ENCODE measurements at regions not wholly inside any gene's neighbourhood (a gene's known extent, or its start where the extent isn't known, plus 50 kb on each side); places are given as distances from the start of the nearest gene placed in this dataset.

- Histone ChIP-seq H2BK5ac (ENCODE audit: low read depth, low read length) (no peak overlapping the region), H2BK15ac (ENCODE audit: low read length) (no peak overlapping the region), H3K36me3 (ENCODE audit: control insufficient read depth in 2 of 4, insufficient read depth in 4 of 4, low read length in 3 of 4) (peaks cover 0 to 2% (median 0%) of the 10 kb centered on the region in 4 experiments; a peak in 1 of 8 replicates), H2BK12ac (ENCODE audit: low read depth, low read length) (no peak overlapping the region), H3K4me2 (ENCODE audit: insufficient read depth in 1 of 2, low read depth in 2 of 2, low read length in 2 of 2) (no peak overlapping the region), H2AFZ (ENCODE audit: low read length) (no peak overlapping the region), H3K14ac (ENCODE audit: insufficient read length) (no peak overlapping the region), H2BK20ac (ENCODE audit: low read length) (no peak overlapping the region), H2AK5ac (ENCODE audit: low read depth, low read length) (no peak overlapping the region), H4K91ac (replicated peaks; ENCODE audit: insufficient read length, low read length) (no peak overlapping the region), H3K18ac (ENCODE audit: extremely low read depth, low read length) (no peak overlapping the region), H4K20me1 (replicated peaks in 1 of 2; ENCODE audit: control insufficient read depth in 1 of 2, insufficient read depth in 2 of 2, low read length in 2 of 2) (peaks cover 8 to 10% of the 10 kb centered on the region in 2 experiments), H3K56ac (replicated peaks; ENCODE audit: insufficient read length, low read depth, low read length) (no peak overlapping the region), H4K5ac (ENCODE audit: insufficient read length, low read depth, low read length) (no peak overlapping the region), H3K27ac (ENCODE audit: low read depth, low read length) (no peak overlapping the region), H3K4ac (replicated peaks; ENCODE audit: insufficient read length, low read depth, low read length) (no peak overlapping the region), H3K79me2 (ENCODE audit: control insufficient read depth in 1 of 2, insufficient read depth in 2 of 2, low read length in 2 of 2) (peaks cover 0 to 44% of the 10 kb centered on the region in 2 experiments; a peak in 2 of 4 replicates), H3K9me3 (ENCODE audit: insufficient read depth in 2 of 2, low read depth in 1 of 2, low read length in 1 of 2) (no peaks in the 10 kb centered on the region), H3K4me3 (ENCODE audit: extremely low read depth in 1 of 4, insufficient read depth in 2 of 4, low read depth in 3 of 4, low read length in 4 of 4) (no peak overlapping the region), H3K23me2 (ENCODE audit: low read depth, low read length) (no peaks in the 10 kb centered on the region), H3K9ac (replicated peaks in 1 of 4; ENCODE audit: extremely low read depth in 1 of 4, low read depth in 3 of 4, low read length in 3 of 4) (no peak overlapping the region), H3K4me1 (replicated peaks in 1 of 4; ENCODE audit: control insufficient read depth in 3 of 4, insufficient read depth in 4 of 4, low read length in 3 of 4) (peaks cover 0 to 2% (median 0%) of the 10 kb centered on the region in 4 experiments; a peak in 2 of 7 replicates), H4K8ac (ENCODE audit: extremely low read depth, insufficient read depth, low read length) (no peak overlapping the region), H3K27me3 (replicated peaks in 1 of 4; ENCODE audit: control insufficient read depth in 3 of 4, extremely low read depth in 1 of 4, insufficient read depth in 3 of 4, low read length in 3 of 4) (no peaks in the 10 kb centered on the region), H3K23ac (ENCODE audit: insufficient read length) (no peak overlapping the region), H2BK120ac (replicated peaks; ENCODE audit: low read depth, low read length) (no peak overlapping the region), H3K79me1 (ENCODE audit: low read depth, low read length) (peaks cover 17% of the 10 kb centered on the region)
- FAIRE-seq (no peak), DNase-seq (ENCODE audit: low read depth in 1 of 2, low spot score in 2 of 2) (no peak)
- ChIA-PET CTCF (ENCODE audit: partially characterized antibody) (interaction anchor here (0.7 kb wide), 1 partner anchor 33 kb away, joined by 5 read pairs; no protein-coding TSS in a partner anchor), POLR2A (ENCODE audit: partially characterized antibody) (no interaction called here)
- TF ChIP-seq NRF1 (IDR thresholded peaks at IDR 0.05; ENCODE audit: low read depth, low read length) (no peak), BCL11A (IDR thresholded peaks at IDR 0.05; ENCODE audit: low read depth in 2 of 2, low read length in 2 of 2) (no peak), SIN3A (conservative IDR thresholded peaks at IDR 0.05 in 1 of 2, IDR thresholded peaks at IDR 0.05 in 1 of 2; ENCODE audit: low read depth in 1 of 2, low read length in 2 of 2) (no peak), TBP (IDR thresholded peaks at IDR 0.05; ENCODE audit: low read depth, low read length) (no peak), RNF2 (IDR thresholded peaks at IDR 0.05; ENCODE audit: borderline replicate concordance, low read depth, low read length, missing control alignments, poor library complexity, severe bottlenecking) (no peak), POU5F1 (IDR thresholded peaks at IDR 0.05; ENCODE audit: low read depth, low read length) (no peak), BACH1 (IDR thresholded peaks at IDR 0.05; ENCODE audit: low read length) (no peak), GABPA (IDR thresholded peaks at IDR 0.05; ENCODE audit: borderline replicate concordance, insufficient read depth, low read length) (no peak), MAX (IDR thresholded peaks at IDR 0.05) (no peak), SIX5 (IDR thresholded peaks at IDR 0.05; ENCODE audit: low read depth, low read length) (no peak), NANOG (IDR thresholded peaks at IDR 0.05; ENCODE audit: insufficient read depth, low read depth, low read length, poor library complexity, severe bottlenecking) (no peak), KDM1A (IDR thresholded peaks at IDR 0.05; ENCODE audit: borderline replicate concordance, low read length) (no peak)
- WGBS, 2 experiments (ENCODE audit: extremely low coverage in 1 of 2, insufficient coverage in 1 of 2, insufficient read length in 1 of 2, insufficient replicate concordance in 2 of 2, low coverage in 1 of 2, low lambda C conversion rate in 2 of 2, missing lambda C conversion rate in 1 of 2) = 85% methylated on average over 3 of the region's 3 CpGs; no CpG with 5 or more reads in 1 of the 2 experiments
Observed at GRCh38 chr11:71185411-71185810, 67.0 kb downstream of the SHANK2 start.

Data from H1 (cell line).